Liver (tissue), 8 donors: ENCODE measurements at regions not wholly inside any gene's neighbourhood (a gene's known extent, or its start where the extent isn't known, plus 50 kb on each side); places are given as distances from the start of the nearest gene placed in this dataset.

ENCODE experiments used
- DNase-seq: peaks from one replicate; pipeline ENCODE4 v3.0.0-alpha.2; 2017; ENCODE audit warnings: low spot score
- H3K27ac ChIP-seq, 2 donors: one replicate each; pipeline ENCODE4 v1.7.0; 2013; ENCODE audit warnings: inconsistent platforms in 2 of 2, low read length in 2 of 2, control low read depth in 1 of 2, low read depth in 1 of 2, mild to moderate bottlenecking in 1 of 2
- H3K27me3 ChIP-seq, 4 donors: one replicate each; pipeline versions ENCODE4 v1.6.1 to v1.7.0; 2013; ENCODE audit warnings: low read length in 3 of 4, inconsistent platforms in 1 of 4, mild to moderate bottlenecking in 1 of 4, moderate library complexity in 1 of 4; ENCODE audit not compliant: control insufficient read depth in 4 of 4, insufficient read depth in 4 of 4
- H3K36me3 ChIP-seq, 4 donors: one replicate each; pipeline versions ENCODE4 v1.6.1 to v1.7.0; 2013; ENCODE audit warnings: low read length in 3 of 4, mild to moderate bottlenecking in 3 of 4, low read depth in 1 of 4, moderate library complexity in 1 of 4; ENCODE audit not compliant: control insufficient read depth in 4 of 4, insufficient read depth in 3 of 4
- H3K4me1 ChIP-seq, 4 donors: one replicate each; pipeline versions ENCODE4 v1.6.1 to v1.7.0; 2013; ENCODE audit warnings: low read length in 3 of 4, mild to moderate bottlenecking in 3 of 4, moderate library complexity in 1 of 4; ENCODE audit not compliant: control insufficient read depth in 4 of 4, insufficient read depth in 4 of 4
- H3K4me3 ChIP-seq, 3 donors: one replicate each; pipeline versions ENCODE4 v1.6.1 to v1.7.0; 2013; ENCODE audit warnings: low read length in 3 of 3, control low read depth in 1 of 3, low read depth in 1 of 3, mild to moderate bottlenecking in 1 of 3
- H3K9ac ChIP-seq, 2 donors: one replicate each; pipeline ENCODE4 v1.7.0; 2013; ENCODE audit warnings: low read length in 2 of 2, mild to moderate bottlenecking in 2 of 2, moderate library complexity in 2 of 2, control low read depth in 1 of 2, low read depth in 1 of 2
- H3K9me3 ChIP-seq, 4 donors: one replicate each; pipeline versions ENCODE4 v1.6.1 to v1.7.0; 2013; ENCODE audit warnings: low read length in 3 of 4; ENCODE audit not compliant: control insufficient read depth in 4 of 4
- EGR1 ChIP-seq, 2 donors: IDR thresholded peaks; 2 replicates each; pipeline ENCODE4 v1.6.1; 2016 to 2018; ENCODE audit warnings: antibody characterized with exemption in 2 of 2, low read depth in 2 of 2
- FOXA2 ChIP-seq: IDR thresholded peaks from 2 replicates; pipeline ENCODE4 v1.6.1; 2016; ENCODE audit warnings: antibody characterized with exemption
- GABPA ChIP-seq, 2 donors: IDR thresholded peaks in 1 of 2; conservative IDR thresholded peaks in 1 of 2; 2 replicates each; pipeline ENCODE4 v1.6.1; 2016; ENCODE audit warnings: antibody characterized with exemption in 2 of 2, mild to moderate bottlenecking in 1 of 2, moderate library complexity in 1 of 2
- HNF4A ChIP-seq, 2 donors: conservative IDR thresholded peaks; 2 replicates each; pipeline ENCODE4 v1.6.1; 2016; ENCODE audit warnings: antibody characterized with exemption in 2 of 2, mild to moderate bottlenecking in 2 of 2
- HNF4G ChIP-seq: IDR thresholded peaks from 2 replicates; pipeline ENCODE4 v1.6.1; 2016; ENCODE audit warnings: antibody characterized with exemption
- JUND ChIP-seq, 2 donors: IDR thresholded peaks; 2 replicates each; pipeline ENCODE4 v1.6.1; 2016; ENCODE audit warnings: antibody characterized with exemption in 2 of 2
- NR2F2 ChIP-seq: IDR thresholded peaks from 2 replicates; pipeline ENCODE4 v1.6.1; 2016; ENCODE audit warnings: antibody characterized with exemption
- RAD21 ChIP-seq, 2 donors: IDR thresholded peaks; 2 replicates each; pipeline ENCODE4 v1.6.1; 2016; ENCODE audit warnings: antibody characterized with exemption in 2 of 2, mild to moderate bottlenecking in 2 of 2
- RXRA ChIP-seq, 2 donors: IDR thresholded peaks; 2 replicates each; pipeline ENCODE4 v1.6.1; 2017 to 2018; ENCODE audit warnings: antibody characterized with exemption in 2 of 2, mild to moderate bottlenecking in 1 of 2
- SP1 ChIP-seq: IDR thresholded peaks from 2 replicates; pipeline ENCODE4 v1.6.1; 2018; ENCODE audit warnings: antibody characterized with exemption, mild to moderate bottlenecking
- TAF1 ChIP-seq: conservative IDR thresholded peaks from 2 replicates; pipeline ENCODE4 v1.6.1; 2016; ENCODE audit warnings: antibody characterized with exemption, mild to moderate bottlenecking
- YY1 ChIP-seq: IDR thresholded peaks from 2 replicates; pipeline ENCODE4 v1.6.1; 2016; ENCODE audit warnings: antibody characterized with exemption, mild to moderate bottlenecking
- WGBS: extraction: QIAGEN DNeasy Blood & Tissue Kit; methylation state at CpG from one replicate; pipeline ENCODE4 v1.1.7; 2013; 5-methylcytosine and 5-hydroxymethylcytosine counted together
- TF ChIP-seq, protein P1 (sequence below): IDR thresholded peaks from 2 replicates; pipeline ENCODE4 v1.6.1; 2016; ENCODE audit warnings: antibody characterized with exemption
- TF ChIP-seq, protein P2 (sequence below): IDR thresholded peaks from 2 replicates; pipeline ENCODE4 v1.6.1; 2016; ENCODE audit warnings: antibody characterized with exemption
- TF ChIP-seq, protein P3 (sequence below): fragments of 150-350 bp; IDR thresholded peaks from 2 replicates; pipeline ENCODE4 v1.5.1; 2017; ENCODE audit warnings: improper control_type of control experiment, low read depth, low read length; ENCODE audit not compliant: missing input control
- TF ChIP-seq, protein P4 (sequence below): IDR thresholded peaks from 2 replicates; pipeline ENCODE4 v1.6.1; 2016; ENCODE audit warnings: antibody characterized with exemption, mild to moderate bottlenecking
- TF ChIP-seq, protein P5 (sequence below): IDR thresholded peaks from 2 replicates; pipeline ENCODE4 v1.6.1; 2016; ENCODE audit warnings: antibody characterized with exemption
- donor health status: healthy.
- donor health status: healthy.
- donor health status: healthy.
- donor health status: healthy.
- donor health status: healthy.

DNA sequence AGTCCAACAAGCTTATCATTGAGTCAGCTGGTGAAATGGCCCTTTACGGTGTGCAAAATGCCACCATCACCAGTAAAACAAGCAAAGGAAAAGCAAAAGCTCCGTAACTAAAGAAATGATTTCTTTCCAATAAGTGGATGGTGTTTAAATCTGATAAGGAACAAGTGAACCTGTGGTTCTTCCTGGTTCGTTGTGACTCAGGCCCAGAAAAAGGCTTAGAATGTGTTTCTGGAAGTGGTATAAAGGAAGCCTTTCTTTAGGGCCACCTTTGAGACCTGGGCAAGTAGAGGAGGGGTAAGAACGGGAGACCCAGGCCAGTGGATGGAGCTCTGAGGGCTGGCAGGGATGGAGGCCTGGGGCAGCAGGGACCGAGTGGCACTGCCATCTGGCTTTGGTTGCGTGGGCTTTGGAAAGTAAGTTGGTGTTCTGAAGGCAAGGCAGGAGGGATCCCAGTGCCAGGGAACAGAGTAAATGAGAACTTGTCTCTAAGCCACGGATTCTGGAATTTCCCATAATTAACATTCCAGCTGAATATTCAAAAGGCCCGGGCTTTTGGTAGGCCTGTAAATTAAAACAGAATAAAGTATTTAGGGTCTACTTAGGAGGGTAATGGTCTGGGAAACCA is 87.9 kb upstream of the LMO4 start:
- 85% methylated on average over 8 of the region's 8 CpGs for WGBS
- Histone ChIP-seq H3K36me3 (no peaks in the 10 kb centered on the region), H3K9ac (no peak overlapping the region), H3K4me1 (no peaks in the 10 kb centered on the region), H3K27ac (no peak overlapping the region), H3K27me3 (no peaks in the 10 kb centered on the region), H3K9me3 (no peaks in the 10 kb centered on the region), H3K4me3 (no peak overlapping the region)
- no peak for DNase-seq
- TF ChIP-seq GABPA (IDR thresholded peaks at IDR 0.05 in 1 of 2, conservative IDR thresholded peaks at IDR 0.05 in 1 of 2) (no peak), EGR1 (IDR thresholded peaks at IDR 0.05; ENCODE audit: low read depth in 2 of 2) (no peak), NR2F2 (no peak), FOXA2 (no peak)
- TF ChIP-seq, protein P1, sequence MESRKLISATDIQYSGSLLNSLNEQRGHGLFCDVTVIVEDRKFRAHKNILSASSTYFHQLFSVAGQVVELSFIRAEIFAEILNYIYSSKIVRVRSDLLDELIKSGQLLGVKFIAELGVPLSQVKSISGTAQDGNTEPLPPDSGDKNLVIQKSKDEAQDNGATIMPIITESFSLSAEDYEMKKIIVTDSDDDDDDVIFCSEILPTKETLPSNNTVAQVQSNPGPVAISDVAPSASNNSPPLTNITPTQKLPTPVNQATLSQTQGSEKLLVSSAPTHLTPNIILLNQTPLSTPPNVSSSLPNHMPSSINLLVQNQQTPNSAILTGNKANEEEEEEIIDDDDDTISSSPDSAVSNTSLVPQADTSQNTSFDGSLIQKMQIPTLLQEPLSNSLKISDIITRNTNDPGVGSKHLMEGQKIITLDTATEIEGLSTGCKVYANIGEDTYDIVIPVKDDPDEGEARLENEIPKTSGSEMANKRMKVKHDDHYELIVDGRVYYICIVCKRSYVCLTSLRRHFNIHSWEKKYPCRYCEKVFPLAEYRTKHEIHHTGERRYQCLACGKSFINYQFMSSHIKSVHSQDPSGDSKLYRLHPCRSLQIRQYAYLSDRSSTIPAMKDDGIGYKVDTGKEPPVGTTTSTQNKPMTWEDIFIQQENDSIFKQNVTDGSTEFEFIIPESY, result no peak
- TF ChIP-seq, protein P2, sequence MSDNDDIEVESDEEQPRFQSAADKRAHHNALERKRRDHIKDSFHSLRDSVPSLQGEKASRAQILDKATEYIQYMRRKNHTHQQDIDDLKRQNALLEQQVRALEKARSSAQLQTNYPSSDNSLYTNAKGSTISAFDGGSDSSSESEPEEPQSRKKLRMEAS, result no peak
- TF ChIP-seq, protein P3, sequence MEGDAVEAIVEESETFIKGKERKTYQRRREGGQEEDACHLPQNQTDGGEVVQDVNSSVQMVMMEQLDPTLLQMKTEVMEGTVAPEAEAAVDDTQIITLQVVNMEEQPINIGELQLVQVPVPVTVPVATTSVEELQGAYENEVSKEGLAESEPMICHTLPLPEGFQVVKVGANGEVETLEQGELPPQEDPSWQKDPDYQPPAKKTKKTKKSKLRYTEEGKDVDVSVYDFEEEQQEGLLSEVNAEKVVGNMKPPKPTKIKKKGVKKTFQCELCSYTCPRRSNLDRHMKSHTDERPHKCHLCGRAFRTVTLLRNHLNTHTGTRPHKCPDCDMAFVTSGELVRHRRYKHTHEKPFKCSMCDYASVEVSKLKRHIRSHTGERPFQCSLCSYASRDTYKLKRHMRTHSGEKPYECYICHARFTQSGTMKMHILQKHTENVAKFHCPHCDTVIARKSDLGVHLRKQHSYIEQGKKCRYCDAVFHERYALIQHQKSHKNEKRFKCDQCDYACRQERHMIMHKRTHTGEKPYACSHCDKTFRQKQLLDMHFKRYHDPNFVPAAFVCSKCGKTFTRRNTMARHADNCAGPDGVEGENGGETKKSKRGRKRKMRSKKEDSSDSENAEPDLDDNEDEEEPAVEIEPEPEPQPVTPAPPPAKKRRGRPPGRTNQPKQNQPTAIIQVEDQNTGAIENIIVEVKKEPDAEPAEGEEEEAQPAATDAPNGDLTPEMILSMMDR, result no peak

DNA sequence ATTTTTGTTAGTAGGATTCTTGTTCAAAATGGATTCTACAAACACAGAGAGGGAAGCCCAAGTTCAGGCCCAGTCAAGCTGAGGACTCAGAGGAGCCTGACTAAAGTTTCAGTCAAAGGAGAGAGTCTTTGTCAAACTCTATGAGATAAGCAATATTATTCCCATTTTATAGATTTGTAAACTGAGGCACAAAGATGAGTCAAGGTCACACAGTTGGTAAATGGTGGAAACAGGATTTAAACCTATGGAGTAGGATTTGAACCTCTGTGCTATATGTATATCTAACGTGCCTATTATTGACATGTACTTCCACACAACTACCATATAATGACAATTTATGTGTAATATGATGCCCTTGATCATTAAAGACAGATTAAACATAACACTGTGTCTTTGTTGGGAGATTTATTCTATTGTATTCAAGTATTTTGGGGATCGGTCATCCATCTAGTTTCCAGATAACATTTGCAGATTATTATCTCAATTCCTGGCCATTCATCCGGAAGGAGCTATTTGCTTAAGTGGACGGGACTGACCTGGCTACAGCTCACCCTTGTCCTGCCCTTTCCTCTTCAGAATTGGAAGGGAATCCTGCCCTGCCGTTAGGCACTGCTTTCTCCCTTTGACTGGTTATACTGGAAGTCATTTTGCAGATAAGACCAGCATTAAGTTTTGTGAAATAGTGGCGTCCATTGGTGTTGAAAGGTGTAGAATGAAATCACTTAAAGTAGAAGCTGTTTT is 86.1 kb upstream of the LMO4 start:
- Histone ChIP-seq H3K9ac (no peak overlapping the region), H3K4me1 (no peaks in the 10 kb centered on the region), H3K4me3 (no peak overlapping the region), H3K36me3 (no peaks in the 10 kb centered on the region), H3K27ac (no peak overlapping the region), H3K27me3 (peaks cover 0 to 3% (median 0%) of the 10 kb centered on the region in 4 donors), H3K9me3 (no peaks in the 10 kb centered on the region)
- no peak for DNase-seq
- 57% methylated on average over 6 of the region's 6 CpGs for WGBS
- TF ChIP-seq YY1, result no peak
- TF ChIP-seq RAD21 (IDR thresholded peaks at IDR 0.05), result no peak
- TF ChIP-seq, protein P1, result no peak
- TF ChIP-seq, protein P2, result no peak
- TF ChIP-seq FOXA2, result no peak
- no peak for TF ChIP-seq NR2F2
- no peak for TF ChIP-seq SP1
- no peak for TF ChIP-seq GABPA (IDR thresholded peaks at IDR 0.05 in 1 of 2, conservative IDR thresholded peaks at IDR 0.05 in 1 of 2)
- TF ChIP-seq, protein P3, result no peak
- TF ChIP-seq, protein P4, sequence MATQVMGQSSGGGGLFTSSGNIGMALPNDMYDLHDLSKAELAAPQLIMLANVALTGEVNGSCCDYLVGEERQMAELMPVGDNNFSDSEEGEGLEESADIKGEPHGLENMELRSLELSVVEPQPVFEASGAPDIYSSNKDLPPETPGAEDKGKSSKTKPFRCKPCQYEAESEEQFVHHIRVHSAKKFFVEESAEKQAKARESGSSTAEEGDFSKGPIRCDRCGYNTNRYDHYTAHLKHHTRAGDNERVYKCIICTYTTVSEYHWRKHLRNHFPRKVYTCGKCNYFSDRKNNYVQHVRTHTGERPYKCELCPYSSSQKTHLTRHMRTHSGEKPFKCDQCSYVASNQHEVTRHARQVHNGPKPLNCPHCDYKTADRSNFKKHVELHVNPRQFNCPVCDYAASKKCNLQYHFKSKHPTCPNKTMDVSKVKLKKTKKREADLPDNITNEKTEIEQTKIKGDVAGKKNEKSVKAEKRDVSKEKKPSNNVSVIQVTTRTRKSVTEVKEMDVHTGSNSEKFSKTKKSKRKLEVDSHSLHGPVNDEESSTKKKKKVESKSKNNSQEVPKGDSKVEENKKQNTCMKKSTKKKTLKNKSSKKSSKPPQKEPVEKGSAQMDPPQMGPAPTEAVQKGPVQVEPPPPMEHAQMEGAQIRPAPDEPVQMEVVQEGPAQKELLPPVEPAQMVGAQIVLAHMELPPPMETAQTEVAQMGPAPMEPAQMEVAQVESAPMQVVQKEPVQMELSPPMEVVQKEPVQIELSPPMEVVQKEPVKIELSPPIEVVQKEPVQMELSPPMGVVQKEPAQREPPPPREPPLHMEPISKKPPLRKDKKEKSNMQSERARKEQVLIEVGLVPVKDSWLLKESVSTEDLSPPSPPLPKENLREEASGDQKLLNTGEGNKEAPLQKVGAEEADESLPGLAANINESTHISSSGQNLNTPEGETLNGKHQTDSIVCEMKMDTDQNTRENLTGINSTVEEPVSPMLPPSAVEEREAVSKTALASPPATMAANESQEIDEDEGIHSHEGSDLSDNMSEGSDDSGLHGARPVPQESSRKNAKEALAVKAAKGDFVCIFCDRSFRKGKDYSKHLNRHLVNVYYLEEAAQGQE, result no peak
- no peak for TF ChIP-seq HNF4G
- TF ChIP-seq TAF1, result no peak
- TF ChIP-seq EGR1 (IDR thresholded peaks at IDR 0.05; ENCODE audit: low read depth in 2 of 2), result no peak
- no peak for TF ChIP-seq HNF4A (conservative IDR thresholded peaks at IDR 0.05)
- no peak for TF ChIP-seq JUND (IDR thresholded peaks at IDR 0.05)
- TF ChIP-seq, protein P5, sequence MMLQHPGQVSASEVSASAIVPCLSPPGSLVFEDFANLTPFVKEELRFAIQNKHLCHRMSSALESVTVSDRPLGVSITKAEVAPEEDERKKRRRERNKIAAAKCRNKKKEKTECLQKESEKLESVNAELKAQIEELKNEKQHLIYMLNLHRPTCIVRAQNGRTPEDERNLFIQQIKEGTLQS, result no peak
- no peak for TF ChIP-seq RXRA (IDR thresholded peaks at IDR 0.05)
